A673 (cell line): ENCODE measurements at regions not wholly inside any gene's neighbourhood (a gene's known extent, or its start where the extent isn't known, plus 50 kb on each side); places are given as distances from the start of the nearest gene placed in this dataset.

Experiments
- CTCF ChIP-seq: fragments of 300-800, 200-600 bp; sonication (generic); conservative IDR thresholded peaks from 2 replicates; pipeline ENCODE4 v1.5.1; 2017; ENCODE audit warnings: low read depth, mild to moderate bottlenecking, antibody characterized with exemption, low read length, moderate library complexity, mixed read lengths
- EZH2 ChIP-seq: fragments of 200-600 bp; sonication (generic); IDR thresholded peaks from 2 replicates; pipeline ENCODE4 v1.6.1; 2017; ENCODE audit warnings: borderline replicate concordance, low read depth, mild to moderate bottlenecking, mixed read lengths, antibody characterized with exemption, low read length; ENCODE audit not compliant: poor library complexity, severe bottlenecking

GRCh38 chr3:117104381-117104780 is 394.8 kb downstream of the TUSC7 start:
- TF ChIP-seq CTCF (no peak), EZH2 (no peak)
